GM19452 (cell line): ENCODE measurements at regions not wholly inside any gene's neighbourhood (a gene's known extent, or its start where the extent isn't known, plus 50 kb on each side); places are given as distances from the start of the nearest gene placed in this dataset.
"Not testable (repeated sequence)": the region's sequence is repeated elsewhere in the genome, so short reads cannot be mapped to it uniquely, and the experiment has no call there.

Experiments used
- ATAC-seq: cut with Tn5 transposase; IDR thresholded peaks from one replicate; pipeline ENCODE4 v1.9.1; 2021; ENCODE audit not compliant: unreplicated experiment

DNA sequence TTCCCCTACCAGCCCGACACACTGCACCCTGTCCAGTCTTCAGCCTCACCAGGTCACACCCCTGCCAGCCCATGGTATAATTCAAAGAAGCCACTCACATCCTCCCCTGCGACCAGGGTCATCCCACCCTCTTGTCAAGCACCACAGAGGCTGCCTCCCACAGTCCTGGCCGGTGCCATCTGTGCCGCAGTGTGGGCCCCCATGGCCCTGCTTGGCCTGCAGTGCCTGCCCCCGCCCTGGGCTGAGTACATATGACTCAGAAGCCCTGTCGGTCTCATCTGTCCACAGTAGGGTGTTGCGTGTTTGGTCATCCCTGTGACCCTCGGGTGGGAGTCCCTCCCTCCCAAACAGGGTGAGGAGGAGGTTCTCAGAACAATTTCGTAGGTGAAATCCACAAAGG, 190.8 kb upstream of the AJAP1 start:
- no peak for ATAC-seq

- ATAC-seq, result no peak
Observed at GRCh38 chr1:4464478-4464877, 189.9 kb upstream of the AJAP1 start.

GRCh38 chr1:4467241-4467640, 187.2 kb upstream of the AJAP1 start:
- no peak for ATAC-seq

- no peak for ATAC-seq
Observed at GRCh38 chr1:4468386-4468785, 186.0 kb upstream of the AJAP1 start.

DNA sequence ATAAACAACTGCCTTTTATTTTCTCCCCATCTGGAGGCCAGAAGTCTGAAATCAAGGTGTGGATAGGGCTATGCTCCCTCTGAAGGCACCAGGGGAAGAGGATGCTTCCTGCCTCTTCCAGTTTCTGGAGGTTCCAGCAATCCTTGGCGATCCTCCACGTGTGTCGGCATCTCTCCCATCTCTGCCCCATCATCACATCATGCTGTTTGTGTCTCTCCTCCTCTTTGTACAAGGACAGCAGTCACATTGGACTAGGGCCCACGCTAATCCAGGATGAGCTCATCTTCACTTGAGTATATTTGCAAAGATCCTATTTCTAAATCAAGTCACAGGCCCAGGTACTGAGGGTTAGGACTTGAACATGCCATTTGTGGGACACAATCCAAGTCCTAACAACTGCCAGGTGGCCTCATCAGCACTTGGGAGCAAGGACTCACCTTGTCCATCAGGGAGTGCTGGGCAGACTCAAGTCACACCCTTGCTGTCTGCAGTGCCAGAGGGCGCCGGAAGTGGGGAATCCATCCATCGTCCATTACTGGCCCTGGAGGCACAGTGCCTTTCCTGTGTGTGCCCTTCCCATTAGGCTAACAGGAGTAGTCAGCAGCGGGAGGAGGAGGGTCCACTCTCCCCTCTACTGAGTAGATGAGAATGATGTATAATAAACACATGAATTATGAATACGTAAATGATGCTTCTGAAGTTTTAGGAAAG, 185.4 kb upstream of the AJAP1 start:
- ATAC-seq, result no peak

- ATAC-seq, result no peak
Observed at GRCh38 chr1:4476394-4476793, 178.0 kb upstream of the AJAP1 start.

DNA sequence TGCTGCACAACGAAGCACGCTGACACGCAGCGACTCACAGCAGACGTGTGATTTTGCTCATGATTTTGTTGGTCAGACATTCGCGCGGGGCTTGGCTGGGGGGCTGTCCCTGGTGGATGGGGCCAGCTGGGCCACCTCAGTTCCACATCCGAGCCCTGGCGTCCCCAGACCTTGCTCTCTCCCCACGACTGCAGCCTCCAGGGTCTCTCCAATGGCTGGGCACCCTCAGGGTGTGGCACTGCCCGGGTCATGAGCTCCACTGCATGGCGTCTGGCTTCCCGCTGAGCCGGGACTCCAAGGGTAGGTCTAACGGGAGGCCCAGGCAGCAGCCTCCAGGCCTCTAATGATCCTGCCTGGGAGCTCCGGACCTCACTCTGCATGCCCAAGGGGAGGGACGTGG, 173.0 kb upstream of the AJAP1 start:
- ATAC-seq, result no peak

- no peak for ATAC-seq
Observed at GRCh38 chr1:4482526-4482925, 171.9 kb upstream of the AJAP1 start.

GRCh38 chr1:4483021-4483625, 171.3 kb upstream of the AJAP1 start:
- no peak for ATAC-seq

GRCh38 chr1:4485398-4485797, 169.0 kb upstream of the AJAP1 start:
- no peak for ATAC-seq

DNA sequence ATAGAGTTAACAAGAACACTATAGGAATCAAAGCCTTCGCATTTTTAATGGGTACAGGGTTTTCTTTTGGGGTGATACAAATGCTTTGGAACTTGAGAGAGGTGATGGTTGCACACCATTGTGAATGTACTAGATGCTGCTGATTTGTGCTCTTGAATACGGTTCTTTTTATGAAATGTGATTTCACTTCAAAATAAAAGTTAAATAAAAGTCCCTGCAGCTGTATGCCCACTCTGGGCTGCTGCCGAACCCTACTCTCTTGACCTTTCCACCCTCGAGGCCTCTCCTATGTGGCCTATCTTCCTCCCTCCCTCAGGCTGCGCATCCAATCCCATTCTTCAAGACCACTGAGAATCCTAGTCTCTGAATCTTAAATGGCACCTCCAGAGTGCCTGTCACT, 168.5 kb upstream of the AJAP1 start:
- ATAC-seq, result no peak

DNA sequence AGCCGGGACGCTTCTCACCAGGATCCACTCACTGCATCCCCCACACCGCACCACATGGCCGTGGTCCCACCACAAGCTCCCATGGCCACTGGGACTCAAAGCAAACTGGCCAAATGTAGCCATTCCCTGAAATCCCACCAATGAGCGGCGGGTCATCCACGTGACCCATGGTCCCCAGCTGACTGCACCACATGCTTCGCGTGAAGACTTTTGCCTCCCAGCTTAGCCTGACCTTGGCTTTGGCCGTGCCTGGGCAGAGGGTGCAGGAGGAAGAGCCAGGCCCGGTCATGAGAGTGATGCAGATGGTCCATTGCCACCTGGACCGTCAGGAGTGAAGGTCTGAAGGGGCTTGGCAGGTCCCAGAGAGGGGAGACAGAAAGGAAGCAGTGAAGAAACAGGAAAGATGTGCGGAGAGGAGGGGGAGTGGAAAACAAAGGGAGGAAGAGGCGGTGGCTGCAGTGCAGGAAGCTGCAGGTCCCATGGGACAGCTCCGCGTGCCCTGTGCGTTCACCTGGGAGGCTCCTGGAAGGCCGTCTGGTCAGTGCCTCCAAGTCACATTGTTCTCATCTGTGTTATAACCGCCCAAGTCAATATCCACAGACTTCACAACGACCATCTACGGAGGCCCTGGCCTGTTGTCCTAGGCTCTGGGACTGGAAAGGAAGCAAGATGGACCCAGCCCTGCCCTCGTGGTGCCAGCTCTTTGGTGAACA, 167.8 kb upstream of the AJAP1 start:
- ATAC-seq, result no peak

- no peak for ATAC-seq
Observed at GRCh38 chr1:4488018-4488417, 166.4 kb upstream of the AJAP1 start.

GRCh38 chr1:4489486-4489885, 164.9 kb upstream of the AJAP1 start:
- ATAC-seq, result no peak

DNA sequence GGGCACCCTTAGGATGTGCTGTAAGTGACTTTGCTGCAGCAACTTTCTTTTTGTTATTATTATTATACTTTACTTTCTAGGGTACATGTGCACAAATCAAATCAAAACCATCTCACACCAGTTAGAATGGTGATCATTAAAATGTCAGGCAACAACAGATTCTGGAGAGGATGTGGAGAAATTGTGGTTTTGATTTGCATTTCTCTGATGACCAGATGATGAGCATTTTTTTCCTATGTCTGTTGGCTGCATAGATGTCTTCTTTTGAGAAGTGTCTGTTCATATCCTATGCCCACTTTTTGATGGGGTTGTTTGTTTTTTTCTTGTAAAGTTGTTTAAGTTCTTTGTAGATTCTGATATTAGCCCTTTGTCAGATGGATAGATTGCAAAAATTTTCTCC, 164.4 kb upstream of the AJAP1 start:
- ATAC-seq, result not testable (repeated sequence)

- no peak for ATAC-seq
Observed at GRCh38 chr1:4494027-4494426, 160.4 kb upstream of the AJAP1 start.

GRCh38 chr1:4494558-4494957, 159.9 kb upstream of the AJAP1 start:
- ATAC-seq, result no peak

GRCh38 chr1:4495809-4496208, 158.6 kb upstream of the AJAP1 start:
- no peak for ATAC-seq

- no peak for ATAC-seq
Observed at GRCh38 chr1:4500441-4500840, 154.0 kb upstream of the AJAP1 start.

GRCh38 chr1:4506591-4506990, 147.8 kb upstream of the AJAP1 start:
- no peak for ATAC-seq

DNA sequence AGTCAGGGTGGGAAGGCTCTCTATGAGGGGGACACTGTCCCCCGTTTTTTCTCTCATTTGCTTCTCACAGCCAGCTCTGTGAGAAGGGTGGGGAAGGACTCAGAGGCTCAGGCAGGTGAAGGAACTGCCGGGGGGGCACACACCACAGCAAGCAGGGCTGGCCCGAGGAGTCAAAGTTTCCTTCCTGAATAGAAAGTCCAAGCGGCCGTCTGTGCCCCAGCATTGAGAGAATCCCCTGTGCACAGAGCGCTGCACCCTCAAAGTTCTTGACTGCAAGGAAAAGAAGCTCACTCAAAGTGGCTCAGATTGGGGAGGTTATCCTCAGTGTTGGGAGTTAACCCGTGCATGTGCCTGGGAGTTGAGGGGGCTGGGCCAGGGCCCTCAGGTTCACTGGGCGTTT, 145.2 kb upstream of the AJAP1 start:
- no peak for ATAC-seq

GRCh38 chr1:4510276-4510691, 144.1 kb upstream of the AJAP1 start:
- ATAC-seq, result no peak
